Loucy (cell line): ENCODE measurements at regions not wholly inside any gene's neighbourhood (a gene's known extent, or its start where the extent isn't known, plus 50 kb on each side); places are given as distances from the start of the nearest gene placed in this dataset.

Source experiments
- H2AFZ ChIP-seq: fragments of 200-600 bp; sonication (generic); 2 replicates; pipeline ENCODE4 v1.6.0; 2016; ENCODE audit warnings: antibody characterized with exemption, mild to moderate bottlenecking, low read length, moderate library complexity
- H3F3A ChIP-seq: fragments of 200-600 bp; 2 replicates; pipeline ENCODE4 v1.6.0; 2016; ENCODE audit warnings: antibody characterized with exemption, low read depth, mild to moderate bottlenecking
- H3K27me3 ChIP-seq: fragments of 200-600 bp; sonication (generic); 2 replicates; pipeline ENCODE4 v1.6.1; 2014; ENCODE audit warnings: low read length, mild to moderate bottlenecking; ENCODE audit not compliant: insufficient read depth, poor library complexity, severe bottlenecking
- H3K36me3 ChIP-seq: fragments of 200-600 bp; sonication (generic); 2 replicates; pipeline ENCODE4 v1.6.1; 2016; ENCODE audit warnings: low read length; ENCODE audit not compliant: insufficient read depth
- H3K4me1 ChIP-seq: fragments of 200-600 bp; sonication (generic); 2 replicates; pipeline ENCODE4 v1.5.1; 2014; ENCODE audit warnings: low read length, mild to moderate bottlenecking; ENCODE audit not compliant: insufficient read depth, poor library complexity, severe bottlenecking
- H3K4me2 ChIP-seq: fragments of 200-600 bp; sonication (generic); 2 replicates; pipeline ENCODE4 v1.6.0; 2014; ENCODE audit warnings: antibody characterized with exemption, low read length, low read depth, mild to moderate bottlenecking; ENCODE audit not compliant: poor library complexity, severe bottlenecking
- H3K4me3 ChIP-seq: fragments of 200-600 bp; sonication (generic); 2 replicates; pipeline ENCODE4 v1.5.1; 2014; ENCODE audit warnings: low read length, mild to moderate bottlenecking, mixed read lengths; ENCODE audit not compliant: poor library complexity, severe bottlenecking
- H3K79me2 ChIP-seq: fragments of 200-600 bp; sonication (generic); 2 replicates; pipeline ENCODE4 v1.6.1; 2014; ENCODE audit warnings: low read length; ENCODE audit not compliant: insufficient read depth
- H3K9ac ChIP-seq: fragments of 200-600 bp; sonication (generic); 2 replicates; pipeline ENCODE4 v1.6.0; 2014; ENCODE audit warnings: mild to moderate bottlenecking, low read depth, low read length, moderate library complexity; ENCODE audit not compliant: poor library complexity, severe bottlenecking
- H3K9me2 ChIP-seq: fragments of 200-600 bp; sonication (generic); replicated peaks from 2 replicates; pipeline ENCODE4 v1.6.1; 2016; ENCODE audit warnings: low read depth, low read length, mixed read lengths
- H3K9me3 ChIP-seq: fragments of 200-600 bp; sonication (generic); 2 replicates; pipeline ENCODE4 v1.6.1; 2014; ENCODE audit warnings: mild to moderate bottlenecking, antibody characterized with exemption, low read length, low read depth; ENCODE audit not compliant: insufficient read depth
- H4K20me1 ChIP-seq: fragments of 200-600 bp; sonication (generic); 2 replicates; pipeline ENCODE4 v1.6.0; 2014; ENCODE audit warnings: antibody characterized with exemption, low read length, mild to moderate bottlenecking; ENCODE audit not compliant: insufficient read depth, poor library complexity, severe bottlenecking
- EZH2phosphoT487 ChIP-seq: fragments of 200-600 bp; IDR thresholded peaks from 2 replicates; pipeline ENCODE4 v1.6.1; 2018; ENCODE audit warnings: antibody characterized with exemption, mild to moderate bottlenecking, moderate library complexity, borderline replicate concordance
- TF ChIP-seq, protein P1 (sequence below): fragments of 200-600 bp; sonication (generic); conservative IDR thresholded peaks from 2 replicates; pipeline ENCODE4 v1.5.1; 2014; ENCODE audit warnings: mild to moderate bottlenecking, antibody characterized with exemption, low read length

GRCh38 chr6:111976139-111976538 is 77.8 kb upstream of the CCN6 start:
- H3K4me1 ChIP-seq: no peaks in the 10 kb centered on the region
- no peaks in the 10 kb centered on the region for H3K27me3 ChIP-seq
- H3K4me2 ChIP-seq: no peak overlapping the region
- no peak overlapping the region for H3K4me3 ChIP-seq
- H2AFZ ChIP-seq: no peak overlapping the region
- H3K9ac ChIP-seq: no peak overlapping the region
- H4K20me1 ChIP-seq: no peaks in the 10 kb centered on the region
- H3K36me3 ChIP-seq: no peaks in the 10 kb centered on the region
- no peaks in the 10 kb centered on the region for H3K9me2 ChIP-seq
- H3K79me2 ChIP-seq: no peaks in the 10 kb centered on the region
- no peaks in the 10 kb centered on the region for H3F3A ChIP-seq
- H3K9me3 ChIP-seq: no peaks in the 10 kb centered on the region
- TF ChIP-seq EZH2phosphoT487: no peak

- Histone ChIP-seq H3K9me2 (no peaks in the 10 kb centered on the region), H3F3A (no peaks in the 10 kb centered on the region), H3K27me3 (no peaks in the 10 kb centered on the region), H2AFZ (no peak overlapping the region), H3K4me3 (no peak overlapping the region), H4K20me1 (no peaks in the 10 kb centered on the region), H3K9ac (no peak overlapping the region), H3K36me3 (no peaks in the 10 kb centered on the region), H3K4me2 (no peak overlapping the region), H3K9me3 (no peaks in the 10 kb centered on the region), H3K4me1 (no peaks in the 10 kb centered on the region), H3K79me2 (no peaks in the 10 kb centered on the region)
- TF ChIP-seq EZH2phosphoT487: no peak
- TF ChIP-seq, protein P1, sequence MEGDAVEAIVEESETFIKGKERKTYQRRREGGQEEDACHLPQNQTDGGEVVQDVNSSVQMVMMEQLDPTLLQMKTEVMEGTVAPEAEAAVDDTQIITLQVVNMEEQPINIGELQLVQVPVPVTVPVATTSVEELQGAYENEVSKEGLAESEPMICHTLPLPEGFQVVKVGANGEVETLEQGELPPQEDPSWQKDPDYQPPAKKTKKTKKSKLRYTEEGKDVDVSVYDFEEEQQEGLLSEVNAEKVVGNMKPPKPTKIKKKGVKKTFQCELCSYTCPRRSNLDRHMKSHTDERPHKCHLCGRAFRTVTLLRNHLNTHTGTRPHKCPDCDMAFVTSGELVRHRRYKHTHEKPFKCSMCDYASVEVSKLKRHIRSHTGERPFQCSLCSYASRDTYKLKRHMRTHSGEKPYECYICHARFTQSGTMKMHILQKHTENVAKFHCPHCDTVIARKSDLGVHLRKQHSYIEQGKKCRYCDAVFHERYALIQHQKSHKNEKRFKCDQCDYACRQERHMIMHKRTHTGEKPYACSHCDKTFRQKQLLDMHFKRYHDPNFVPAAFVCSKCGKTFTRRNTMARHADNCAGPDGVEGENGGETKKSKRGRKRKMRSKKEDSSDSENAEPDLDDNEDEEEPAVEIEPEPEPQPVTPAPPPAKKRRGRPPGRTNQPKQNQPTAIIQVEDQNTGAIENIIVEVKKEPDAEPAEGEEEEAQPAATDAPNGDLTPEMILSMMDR: no peak
Observed at GRCh38 chr6:111978532-111979149, 75.3 kb upstream of the CCN6 start.

GRCh38 chr6:111979633-111980032 is 74.3 kb upstream of the CCN6 start:
- H4K20me1 ChIP-seq: no peaks in the 10 kb centered on the region
- H3K4me1 ChIP-seq: peaks cover 4% of the 10 kb centered on the region
- H3K9me3 ChIP-seq: no peaks in the 10 kb centered on the region
- no peak overlapping the region for H3K4me2 ChIP-seq
- H3K36me3 ChIP-seq: no peaks in the 10 kb centered on the region
- H3K27me3 ChIP-seq: no peaks in the 10 kb centered on the region
- no peak overlapping the region for H2AFZ ChIP-seq
- no peak overlapping the region for H3K9ac ChIP-seq
- H3F3A ChIP-seq: no peaks in the 10 kb centered on the region
- no peaks in the 10 kb centered on the region for H3K79me2 ChIP-seq
- no peak for TF ChIP-seq EZH2phosphoT487
- TF ChIP-seq, protein P1: no peak
- H3K4me3 ChIP-seq: no peak overlapping the region
- H3K9me2 ChIP-seq: no peaks in the 10 kb centered on the region

DNA sequence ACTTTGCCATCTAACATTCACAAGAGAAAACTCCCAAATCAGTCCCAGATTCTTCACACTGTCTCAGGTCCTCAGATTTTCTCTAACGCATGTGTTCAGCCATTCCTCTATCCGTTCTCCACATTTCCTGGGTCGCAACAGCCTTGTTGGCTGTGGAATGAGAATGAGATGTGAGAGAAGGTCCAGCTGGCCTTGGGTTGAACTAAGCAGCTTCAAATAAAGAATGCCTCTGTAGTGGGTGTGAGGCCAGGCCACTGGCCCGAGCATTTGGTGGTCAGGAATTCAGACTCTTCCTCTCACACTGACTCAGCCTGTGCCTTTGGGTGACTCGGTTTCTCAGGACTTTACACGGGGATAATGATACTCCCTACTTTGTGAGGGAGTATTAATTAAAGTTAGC is 73.8 kb upstream of the CCN6 start:
- Histone ChIP-seq H2AFZ (no peak overlapping the region), H3K36me3 (no peaks in the 10 kb centered on the region), H4K20me1 (no peaks in the 10 kb centered on the region), H3K4me2 (no peak overlapping the region), H3K79me2 (no peaks in the 10 kb centered on the region), H3K4me1 (peaks cover 9% of the 10 kb centered on the region), H3K27me3 (no peaks in the 10 kb centered on the region), H3F3A (no peaks in the 10 kb centered on the region), H3K9ac (no peak overlapping the region), H3K9me2 (no peaks in the 10 kb centered on the region), H3K9me3 (no peaks in the 10 kb centered on the region), H3K4me3 (no peak overlapping the region)
- TF ChIP-seq, protein P1: no peak
- TF ChIP-seq EZH2phosphoT487: no peak
